ENCODE measurements at regions not wholly inside any gene's neighbourhood (a gene's known extent, or its start where the extent isn't known, plus 50 kb on each side); places are given as distances from the start of the nearest gene placed in this dataset.

GRCh38 chr5:82858151-82859025 is 218.8 kb downstream of the TMEM167A start:
- TF ChIP-seq CTCF (IDR thresholded peaks at IDR 0.05) (no peak), POLR2A (IDR thresholded peaks at IDR 0.05) (no peak)
